Left ventricle myocardium inferior (tissue), 1 donor: ENCODE measurements at regions not wholly inside any gene's neighbourhood (a gene's known extent, or its start where the extent isn't known, plus 50 kb on each side); places are given as distances from the start of the nearest gene placed in this dataset.

Experiments
- DNase-seq: peaks from one replicate; pipeline ENCODE4 v3.0.0-alpha.2; 2020
- H3K27ac ChIP-seq: fragments of 200-600 bp; replicated peaks from 2 replicates; pipeline ENCODE4 v1.8.0; 2021
- H3K27me3 ChIP-seq: fragments of 200-600 bp; 2 replicates; pipeline ENCODE4 v1.8.0; 2021; ENCODE audit warnings: low read depth
- H3K36me3 ChIP-seq: fragments of 200-600 bp; 2 replicates; pipeline ENCODE4 v1.8.0; 2021
- H3K4me1 ChIP-seq: fragments of 200-600 bp; 2 replicates; pipeline ENCODE4 v1.8.0; 2021
- H3K4me3 ChIP-seq: fragments of 200-600 bp; 2 replicates; pipeline ENCODE4 v1.8.0; 2021; ENCODE audit warnings: mild to moderate bottlenecking, moderate library complexity
- H3K9me3 ChIP-seq: fragments of 200-600 bp; replicated peaks from 2 replicates; pipeline ENCODE4 v1.8.0; 2021
- intact Hi-C: fragments of 100-400 bp; cut with micrococcal nuclease; formaldehyde crosslinking; loops from one replicate; pipeline ENCODE4 v1.11.0; 2022
- TF ChIP-seq, protein P1 (sequence below): fragments of 200-600 bp; IDR thresholded peaks from 2 replicates; pipeline ENCODE4 v1.8.0; 2021; ENCODE audit warnings: antibody characterized with exemption, mild to moderate bottlenecking, borderline replicate concordance
- donor health status: DM: no; HTN: yes; CAD: no; lungs with severe emphysema.

- Histone ChIP-seq H3K27me3 (no peaks in the 10 kb centered on the region), H3K4me1 (peaks cover 13% of the 10 kb centered on the region), H3K4me3 (no peak overlapping the region), H3K9me3 (no peaks in the 10 kb centered on the region), H3K27ac (peak overlapping the region; percentile 45), H3K36me3 (no peaks in the 10 kb centered on the region)
- TF ChIP-seq, protein P1, sequence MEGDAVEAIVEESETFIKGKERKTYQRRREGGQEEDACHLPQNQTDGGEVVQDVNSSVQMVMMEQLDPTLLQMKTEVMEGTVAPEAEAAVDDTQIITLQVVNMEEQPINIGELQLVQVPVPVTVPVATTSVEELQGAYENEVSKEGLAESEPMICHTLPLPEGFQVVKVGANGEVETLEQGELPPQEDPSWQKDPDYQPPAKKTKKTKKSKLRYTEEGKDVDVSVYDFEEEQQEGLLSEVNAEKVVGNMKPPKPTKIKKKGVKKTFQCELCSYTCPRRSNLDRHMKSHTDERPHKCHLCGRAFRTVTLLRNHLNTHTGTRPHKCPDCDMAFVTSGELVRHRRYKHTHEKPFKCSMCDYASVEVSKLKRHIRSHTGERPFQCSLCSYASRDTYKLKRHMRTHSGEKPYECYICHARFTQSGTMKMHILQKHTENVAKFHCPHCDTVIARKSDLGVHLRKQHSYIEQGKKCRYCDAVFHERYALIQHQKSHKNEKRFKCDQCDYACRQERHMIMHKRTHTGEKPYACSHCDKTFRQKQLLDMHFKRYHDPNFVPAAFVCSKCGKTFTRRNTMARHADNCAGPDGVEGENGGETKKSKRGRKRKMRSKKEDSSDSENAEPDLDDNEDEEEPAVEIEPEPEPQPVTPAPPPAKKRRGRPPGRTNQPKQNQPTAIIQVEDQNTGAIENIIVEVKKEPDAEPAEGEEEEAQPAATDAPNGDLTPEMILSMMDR: no peak
- intact Hi-C loops: no loop called here
- DNase-seq: no peak
Observed at GRCh38 chr15:87502173-87502572, 754.4 kb downstream of the NTRK3 start.

DNA sequence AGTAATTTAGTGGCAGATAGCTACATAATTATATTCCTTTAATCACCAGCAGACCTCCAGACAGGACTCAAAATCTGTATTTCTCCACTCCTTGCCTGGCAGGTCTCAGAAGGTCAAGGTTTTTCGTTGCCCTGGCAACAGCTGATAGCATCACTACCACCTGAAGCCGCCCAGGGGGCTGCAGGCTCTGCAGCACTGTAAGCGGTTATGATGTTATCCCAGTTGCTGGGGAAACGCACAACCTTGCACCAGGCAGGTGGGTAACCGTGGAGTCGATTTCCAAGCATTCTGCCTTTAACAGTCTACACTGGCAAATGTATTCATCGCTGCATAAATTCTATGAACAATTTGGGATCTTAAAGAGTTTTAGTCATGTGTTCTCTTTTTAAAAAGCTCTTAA, 756.3 kb downstream of the NTRK3 start:
- Histone ChIP-seq H3K4me3 (no peak overlapping the region), H3K4me1 (peaks cover 31% of the 10 kb centered on the region), H3K27ac (no peak overlapping the region), H3K9me3 (no peaks in the 10 kb centered on the region), H3K27me3 (no peaks in the 10 kb centered on the region), H3K36me3 (no peaks in the 10 kb centered on the region)
- intact Hi-C loops: no loop called here
- TF ChIP-seq, protein P1: no peak
- DNase-seq: no peak

DNA sequence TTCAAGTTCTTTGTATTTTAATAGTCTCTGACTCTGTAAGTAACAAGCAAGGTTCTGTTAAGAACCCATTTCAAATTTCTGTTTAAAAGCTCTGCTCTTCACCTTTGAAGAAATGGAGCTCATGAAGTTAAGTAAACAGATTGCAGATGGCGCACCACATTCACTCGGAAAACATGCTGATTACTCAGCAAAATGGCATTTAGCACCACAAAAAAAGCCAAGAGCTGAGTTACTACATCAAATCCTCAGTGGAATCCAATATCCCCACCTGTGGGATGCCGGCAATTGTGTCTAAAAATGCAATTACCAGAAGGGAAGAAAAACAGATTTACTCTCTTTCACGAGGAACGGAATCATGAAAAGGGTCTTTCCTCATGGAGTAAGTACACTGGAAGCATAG, 758.0 kb downstream of the NTRK3 start:
- no peak for DNase-seq
- no peaks in the 10 kb centered on the region for H3K36me3 ChIP-seq
- no peaks in the 10 kb centered on the region for H3K27me3 ChIP-seq
- H3K4me3 ChIP-seq: no peak overlapping the region
- TF ChIP-seq, protein P1: no peak
- H3K9me3 ChIP-seq: no peaks in the 10 kb centered on the region
- no peak overlapping the region for H3K27ac ChIP-seq
- intact Hi-C loops: no loop called here
- peaks cover 41% of the 10 kb centered on the region for H3K4me1 ChIP-seq

DNA sequence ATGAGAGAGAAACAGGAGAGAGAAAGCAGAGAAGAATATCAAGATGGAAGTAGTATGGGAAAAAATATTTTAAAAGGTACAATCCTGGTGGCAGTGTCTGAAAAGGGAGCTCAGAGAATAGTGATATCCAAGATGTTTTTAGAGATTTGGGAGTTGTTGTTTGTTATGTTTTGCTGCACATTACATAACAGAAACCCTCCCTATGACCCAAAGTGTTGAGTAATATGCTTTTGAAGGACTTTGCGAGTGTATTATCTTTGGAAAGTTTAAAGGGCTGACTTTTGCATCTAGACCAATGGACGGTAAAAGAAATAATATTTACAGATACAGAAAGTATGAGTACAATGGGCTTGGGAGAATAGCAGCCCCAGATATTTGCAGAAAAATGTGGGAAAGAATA, 759.7 kb downstream of the NTRK3 start:
- TF ChIP-seq, protein P1: no peak
- peaks cover 51% of the 10 kb centered on the region for H3K4me1 ChIP-seq
- peak overlapping the region; percentile 74 for H3K27ac ChIP-seq
- intact Hi-C loops: no loop called here
- peak overlapping the region; percentile 46 for H3K4me3 ChIP-seq
- H3K27me3 ChIP-seq: no peaks in the 10 kb centered on the region
- no peaks in the 10 kb centered on the region for H3K9me3 ChIP-seq
- no peaks in the 10 kb centered on the region for H3K36me3 ChIP-seq
- DNase-seq: no peak

DNA sequence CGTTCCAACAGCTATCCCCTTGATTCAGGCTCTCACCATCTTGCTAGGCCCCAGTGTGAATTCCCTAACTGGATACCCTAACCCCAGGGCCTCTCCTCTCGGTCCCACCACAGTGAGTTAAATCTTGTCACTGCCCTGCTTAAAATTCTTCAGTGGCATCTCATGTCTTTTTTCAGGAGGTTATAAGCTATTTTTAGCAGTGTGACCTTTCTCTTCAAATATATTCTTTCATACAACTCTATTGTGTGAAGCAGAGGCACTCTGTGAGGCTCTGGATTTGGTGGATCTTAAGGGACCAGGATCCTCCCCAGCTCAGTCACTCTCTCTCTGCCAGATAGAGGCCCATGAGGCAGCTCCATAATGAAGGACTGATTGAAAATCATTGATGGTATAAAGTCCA, 760.4 kb downstream of the NTRK3 start:
- Histone ChIP-seq H3K27me3 (no peaks in the 10 kb centered on the region), H3K27ac (peak overlapping the region; percentile 74), H3K4me1 (peaks cover 48% of the 10 kb centered on the region), H3K4me3 (peak overlapping the region; percentile 46), H3K36me3 (no peaks in the 10 kb centered on the region), H3K9me3 (no peaks in the 10 kb centered on the region)
- DNase-seq: no peak
- intact Hi-C loops: no loop called here
- TF ChIP-seq, protein P1: no peak

- Histone ChIP-seq H3K36me3 (no peaks in the 10 kb centered on the region), H3K9me3 (no peaks in the 10 kb centered on the region), H3K27ac (no peak overlapping the region), H3K27me3 (no peaks in the 10 kb centered on the region), H3K4me1 (peaks cover 50% of the 10 kb centered on the region), H3K4me3 (no peak overlapping the region)
- intact Hi-C loops: no loop called here
- TF ChIP-seq, protein P1: no peak
- DNase-seq: no peak
Observed at GRCh38 chr15:87493803-87494202, 762.7 kb downstream of the NTRK3 start.
